HCT116 (cell line): ENCODE measurements at regions not wholly inside any gene's neighbourhood (a gene's known extent, or its start where the extent isn't known, plus 50 kb on each side); places are given as distances from the start of the nearest gene placed in this dataset.

ENCODE experiments used
- ATAC-seq: fragments of 200-7000 bp; cut with Tn5 transposase; 2 replicates; pipeline ENCODE4 v1.9.1; 2020; ENCODE audit warnings: mild to moderate bottlenecking, moderate library complexity
- BruUV-seq: library from RNA; stranded (reverse); fragments of 400-500 nt; replicated peaks from 2 replicates; lab custom pipeline; 2021; lab: Mats Ljungman, UMichigan
- CTCF ChIA-PET: fragments of 300-600 bp; sonication (Branson Sonifier 250); formaldehyde crosslinking; loops from one replicate; lab custom pipeline; 2021; ENCODE audit warnings: antibody characterized with exemption; lab: Charles Lee
- POLR2A ChIA-PET: fragments of 300-600, 350-600 bp; sonication (Branson Sonifier 250); formaldehyde crosslinking; loops from one replicate; lab custom pipeline; 2021; ENCODE audit warnings: antibody characterized with exemption; lab: Charles Lee
- RAD21 ChIA-PET, 2 experiments: fragments of 300-600 bp; sonication (Branson Sonifier 250); formaldehyde crosslinking; loops; one replicate each; lab custom pipeline; 2023; ENCODE audit warnings: low total read pairs in 2 of 2; ENCODE audit not compliant: uncharacterized antibody in 2 of 2, unreplicated experiment in 2 of 2, low non-redundant PET in 1 of 2; lab: Charles Lee
- DNase-seq: peaks from one replicate; pipeline ENCODE4 v3.0.0-alpha.2; 2010; ENCODE audit warnings: low read depth, low spot score
- H2AFZ ChIP-seq: fragments of 200-600 bp; shearing (Covaris generic), sonication (generic); 2 replicates; pipeline ENCODE4 v1.6.1; 2017; ENCODE audit warnings: low read depth, mixed run types, mixed read lengths, antibody characterized with exemption, low read length; ENCODE audit not compliant: poor library complexity, severe bottlenecking
- H3K27ac ChIP-seq: 2 replicates; pipeline ENCODE4 v1.5.1; 2012; ENCODE audit warnings: low read depth, low read length
- H3K27me3 ChIP-seq: fragments of 200-600 bp; sonication (generic); 2 replicates; pipeline ENCODE4 v1.6.1; 2016; ENCODE audit warnings: mixed run types, low read length, mixed read lengths; ENCODE audit not compliant: insufficient read depth
- H3K36me3 ChIP-seq, 2 experiments: fragments of 200-500 bp in 1 of 2; fragments of 200-600 bp in 1 of 2; sonication (Bioruptor generic) in 1 of 2; sonication (generic) in 1 of 2; 2 replicates each; pipeline versions ENCODE4 v1.5.1 to v1.6.1; 2014 to 2016; ENCODE audit warnings: low read length in 2 of 2, inconsistent platforms in 1 of 2, mixed read lengths in 1 of 2, mixed run types in 1 of 2; ENCODE audit not compliant: insufficient read depth in 2 of 2, control insufficient read depth in 1 of 2
- H3K4me1 ChIP-seq, 2 experiments: fragments of 200-600 bp in 1 of 2; sonication (generic) in 1 of 2; 2 replicates each; pipeline versions ENCODE4 v1.5.1 to v1.6.1; 2012 to 2017; ENCODE audit warnings: low read length in 2 of 2, inconsistent platforms in 1 of 2, mild to moderate bottlenecking in 1 of 2, mixed read lengths in 1 of 2, mixed run types in 1 of 2, moderate library complexity in 1 of 2; ENCODE audit not compliant: insufficient read depth in 2 of 2, control insufficient read depth in 1 of 2
- H3K4me2 ChIP-seq: fragments of 200-600 bp; sonication (generic); 2 replicates; pipeline ENCODE4 v1.6.1; 2017; ENCODE audit warnings: mixed run types, low read length, mixed read lengths
- H3K4me3 ChIP-seq, 2 experiments: fragments of 200-600 bp in 1 of 2; sonication (generic) in 1 of 2; replicated peaks in 1 of 2; 2 replicates each; pipeline ENCODE4 v1.5.1; 2011 to 2016; ENCODE audit warnings: low read length in 2 of 2, control low read depth in 1 of 2, low read depth in 1 of 2, mild to moderate bottlenecking in 1 of 2, mixed read lengths in 1 of 2, mixed run types in 1 of 2
- H3K79me2 ChIP-seq: fragments of 200-600 bp; sonication (generic); 2 replicates; pipeline ENCODE4 v1.6.1; 2017; ENCODE audit warnings: mild to moderate bottlenecking, mixed run types, low read length, moderate library complexity, mixed read lengths; ENCODE audit not compliant: insufficient read depth
- H3K9ac ChIP-seq: fragments of 200-600 bp; sonication (generic); 2 replicates; pipeline ENCODE4 v1.6.1; 2016; ENCODE audit warnings: low read length, mixed read lengths
- H3K9me2 ChIP-seq: fragments of 200-600 bp; sonication (generic), shearing (Covaris generic); 2 replicates; pipeline ENCODE4 v1.6.1; 2017; ENCODE audit warnings: mixed run types, mild to moderate bottlenecking, moderate library complexity; ENCODE audit not compliant: insufficient read depth
- H3K9me3 ChIP-seq, 2 experiments: fragments of 200-500 bp in 1 of 2; fragments of 200-600 bp in 1 of 2; sonication (Bioruptor generic) in 1 of 2; sonication (generic) in 1 of 2; 2 replicates each; pipeline ENCODE4 v1.6.1; 2014 to 2017; ENCODE audit warnings: low read length in 2 of 2, mixed read lengths in 2 of 2, inconsistent platforms in 1 of 2, low read depth in 1 of 2, mild to moderate bottlenecking in 1 of 2, mixed run types in 1 of 2, moderate library complexity in 1 of 2; ENCODE audit not compliant: control insufficient read depth in 1 of 2, insufficient read depth in 1 of 2
- H4K20me1 ChIP-seq: fragments of 200-600 bp; sonication (generic), shearing (Covaris generic); 2 replicates; pipeline ENCODE4 v1.6.1; 2017; ENCODE audit warnings: mixed run types, mild to moderate bottlenecking, moderate library complexity; ENCODE audit not compliant: insufficient read depth
- CBX3 ChIP-seq: IDR thresholded peaks from 2 replicates; pipeline ENCODE4 v1.6.1; 2012; ENCODE audit warnings: low read depth
- CEBPB ChIP-seq: IDR thresholded peaks from 2 replicates; pipeline ENCODE4 v1.6.1; 2012; ENCODE audit warnings: low read depth
- EGR1 ChIP-seq: IDR thresholded peaks from 2 replicates; pipeline ENCODE4 v1.6.1; 2012; ENCODE audit warnings: low read depth
- ELF1 ChIP-seq: IDR thresholded peaks from 2 replicates; pipeline ENCODE4 v1.6.1; 2012; ENCODE audit warnings: low read depth, borderline replicate concordance
- EZH2phosphoT487 ChIP-seq: fragments of 200-600 bp; IDR thresholded peaks from 2 replicates; pipeline ENCODE4 v1.6.1; 2018; ENCODE audit warnings: antibody characterized with exemption, borderline replicate concordance
- FOSL1 ChIP-seq: IDR thresholded peaks from 2 replicates; pipeline ENCODE4 v1.6.1; 2012; ENCODE audit warnings: low read depth
- POLR2A ChIP-seq: IDR thresholded peaks from 2 replicates; pipeline ENCODE4 v1.7.0; 2011; ENCODE audit warnings: borderline replicate concordance; ENCODE audit not compliant: insufficient read depth, insufficient read length; ENCODE audit errors: extremely low read depth
- RAD21 ChIP-seq: IDR thresholded peaks from 2 replicates; pipeline ENCODE4 v1.6.1; 2012; ENCODE audit warnings: low read depth, mild to moderate bottlenecking
- SIN3A ChIP-seq: IDR thresholded peaks from 2 replicates; pipeline ENCODE4 v1.6.1; 2012; ENCODE audit warnings: low read depth
- SP1 ChIP-seq: IDR thresholded peaks from 2 replicates; pipeline ENCODE4 v1.6.1; 2012; ENCODE audit warnings: low read depth
- SRF ChIP-seq: IDR thresholded peaks from 2 replicates; pipeline ENCODE4 v1.6.1; 2012; ENCODE audit warnings: low read depth
- TCF7L2 ChIP-seq: IDR thresholded peaks from 2 replicates; pipeline ENCODE4 v1.7.0; 2011; ENCODE audit warnings: borderline replicate concordance, inconsistent platforms; ENCODE audit not compliant: insufficient read depth, insufficient read length; ENCODE audit errors: extremely low read depth
- ZNF274 ChIP-seq: fragments of 200-500 bp; sonication (Bioruptor generic); IDR thresholded peaks from 2 replicates; pipeline ENCODE4 v1.6.1; 2014; ENCODE audit warnings: mild to moderate bottlenecking, low read depth, low read length, inconsistent platforms
- intact Hi-C: fragments of 100-400 bp; cut with micrococcal nuclease; formaldehyde crosslinking; loops from 2 replicates; pipeline ENCODE4 v1.10.0; 2022
- TF ChIP-seq, protein P1 (sequence below): IDR thresholded peaks from 2 replicates; pipeline ENCODE4 v1.6.1; 2012; ENCODE audit warnings: low read depth
- TF ChIP-seq, protein P2 (sequence below): IDR thresholded peaks from 2 replicates; pipeline ENCODE4 v1.6.1; 2012

DNA sequence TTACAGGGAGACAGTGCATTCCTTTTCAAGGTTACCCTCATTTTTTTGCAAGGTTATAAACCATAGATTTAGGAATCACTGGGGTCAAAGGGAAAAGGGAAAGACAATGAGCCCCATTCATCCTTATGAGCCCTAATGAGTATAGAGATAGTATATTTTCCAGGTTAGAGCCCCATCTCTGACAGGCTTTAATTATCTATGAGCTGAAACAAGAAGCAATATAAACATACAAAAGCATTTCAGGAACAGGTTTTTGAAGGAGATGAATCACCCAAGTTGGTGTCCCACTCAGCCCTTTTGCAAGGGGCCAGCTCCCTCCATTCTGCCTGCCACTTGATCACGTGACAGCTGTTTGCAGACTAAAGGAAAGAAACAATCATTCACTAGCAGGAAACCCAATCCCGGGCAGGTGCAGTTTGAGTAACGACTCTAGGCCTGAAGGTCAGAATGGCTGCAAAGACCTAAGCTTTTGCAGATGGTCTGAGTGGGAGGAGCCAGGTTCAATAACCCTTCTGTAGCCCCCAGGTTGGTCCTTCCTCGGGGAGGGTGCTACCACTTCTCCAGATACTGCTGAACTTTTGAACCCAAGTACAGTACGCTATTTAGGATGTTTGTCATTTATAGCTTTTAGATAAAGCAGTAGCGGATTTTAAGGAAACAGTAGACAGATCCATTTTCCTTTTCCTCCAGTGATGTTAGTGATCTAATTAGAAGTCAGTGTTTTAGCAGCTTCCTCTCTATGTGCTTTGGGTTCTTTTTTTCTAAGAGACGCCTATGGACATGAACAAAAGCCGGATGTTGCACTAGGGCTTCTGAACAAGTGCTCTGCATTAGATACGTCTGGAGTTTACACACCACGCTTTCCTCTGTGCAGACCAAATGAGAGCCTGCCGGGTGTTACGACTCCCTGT lies 253.2 kb downstream of the SOX4 start:
- no TSS peak for BruUV-seq
- TF ChIP-seq ELF1 (no peak), EZH2phosphoT487 (no peak), CBX3 (no peak), RAD21 (no peak), SP1 (no peak), ZNF274 (no peak), FOSL1 (no peak), POLR2A (no peak), CEBPB (no peak), SIN3A (no peak), EGR1 (no peak), TCF7L2 (no peak), SRF (no peak)
- TF ChIP-seq, protein P1, sequence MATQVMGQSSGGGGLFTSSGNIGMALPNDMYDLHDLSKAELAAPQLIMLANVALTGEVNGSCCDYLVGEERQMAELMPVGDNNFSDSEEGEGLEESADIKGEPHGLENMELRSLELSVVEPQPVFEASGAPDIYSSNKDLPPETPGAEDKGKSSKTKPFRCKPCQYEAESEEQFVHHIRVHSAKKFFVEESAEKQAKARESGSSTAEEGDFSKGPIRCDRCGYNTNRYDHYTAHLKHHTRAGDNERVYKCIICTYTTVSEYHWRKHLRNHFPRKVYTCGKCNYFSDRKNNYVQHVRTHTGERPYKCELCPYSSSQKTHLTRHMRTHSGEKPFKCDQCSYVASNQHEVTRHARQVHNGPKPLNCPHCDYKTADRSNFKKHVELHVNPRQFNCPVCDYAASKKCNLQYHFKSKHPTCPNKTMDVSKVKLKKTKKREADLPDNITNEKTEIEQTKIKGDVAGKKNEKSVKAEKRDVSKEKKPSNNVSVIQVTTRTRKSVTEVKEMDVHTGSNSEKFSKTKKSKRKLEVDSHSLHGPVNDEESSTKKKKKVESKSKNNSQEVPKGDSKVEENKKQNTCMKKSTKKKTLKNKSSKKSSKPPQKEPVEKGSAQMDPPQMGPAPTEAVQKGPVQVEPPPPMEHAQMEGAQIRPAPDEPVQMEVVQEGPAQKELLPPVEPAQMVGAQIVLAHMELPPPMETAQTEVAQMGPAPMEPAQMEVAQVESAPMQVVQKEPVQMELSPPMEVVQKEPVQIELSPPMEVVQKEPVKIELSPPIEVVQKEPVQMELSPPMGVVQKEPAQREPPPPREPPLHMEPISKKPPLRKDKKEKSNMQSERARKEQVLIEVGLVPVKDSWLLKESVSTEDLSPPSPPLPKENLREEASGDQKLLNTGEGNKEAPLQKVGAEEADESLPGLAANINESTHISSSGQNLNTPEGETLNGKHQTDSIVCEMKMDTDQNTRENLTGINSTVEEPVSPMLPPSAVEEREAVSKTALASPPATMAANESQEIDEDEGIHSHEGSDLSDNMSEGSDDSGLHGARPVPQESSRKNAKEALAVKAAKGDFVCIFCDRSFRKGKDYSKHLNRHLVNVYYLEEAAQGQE = no peak
- TF ChIP-seq, protein P2, sequence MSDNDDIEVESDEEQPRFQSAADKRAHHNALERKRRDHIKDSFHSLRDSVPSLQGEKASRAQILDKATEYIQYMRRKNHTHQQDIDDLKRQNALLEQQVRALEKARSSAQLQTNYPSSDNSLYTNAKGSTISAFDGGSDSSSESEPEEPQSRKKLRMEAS = no peak
- ATAC-seq = no peak

More for the DNA sequence above, 253.2 kb downstream of the SOX4 start:
- Histone ChIP-seq H3K27ac (no peak overlapping the region), H3K79me2 (no peaks in the 10 kb centered on the region), H3K9me2 (no peaks in the 10 kb centered on the region), H3K27me3 (no peaks in the 10 kb centered on the region), H3K4me1 (no peaks in the 10 kb centered on the region), H3K4me3 (no peak overlapping the region), H3K36me3 (no peaks in the 10 kb centered on the region), H3K9me3 (no peaks in the 10 kb centered on the region), H3K9ac (no peak overlapping the region), H4K20me1 (no peaks in the 10 kb centered on the region), H3K4me2 (no peak overlapping the region), H2AFZ (no peak overlapping the region)
- no peak for DNase-seq
- ChIA-PET POLR2A (no interaction called here), CTCF (no interaction called here), RAD21 (no interaction called here)
- intact Hi-C loops = no loop called here
